GM18858 (cell line): ENCODE measurements at regions not wholly inside any gene's neighbourhood (a gene's known extent, or its start where the extent isn't known, plus 50 kb on each side); places are given as distances from the start of the nearest gene placed in this dataset.
"Not testable (repeated sequence)": the region's sequence is repeated elsewhere in the genome, so short reads cannot be mapped to it uniquely, and the experiment has no call there.

ENCODE experiments used
- ATAC-seq: cut with Tn5 transposase; IDR thresholded peaks from one replicate; pipeline ENCODE4 v1.9.1; 2021; ENCODE audit not compliant: unreplicated experiment

DNA sequence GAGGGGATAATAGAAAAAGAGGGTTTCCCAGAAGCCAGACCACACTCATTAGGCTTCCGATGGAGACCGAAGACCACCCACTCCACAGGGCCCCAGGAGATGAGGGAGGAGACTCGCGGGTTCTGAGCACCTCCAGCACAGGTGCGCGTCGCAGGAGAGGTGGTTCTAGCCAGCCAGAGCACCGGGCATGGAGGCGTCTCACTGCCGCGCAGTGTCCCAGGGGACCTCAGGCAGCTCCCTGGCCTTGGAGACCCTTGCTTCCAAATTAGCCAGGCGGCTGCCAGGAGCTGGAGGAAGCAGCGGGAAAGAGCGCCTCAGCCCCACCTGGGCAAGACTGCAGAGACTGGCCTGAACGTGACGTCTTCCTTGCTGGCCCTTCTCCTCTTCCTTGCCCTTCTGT is 115.4 kb upstream of the FBXL7 start:
- no peak for ATAC-seq

DNA sequence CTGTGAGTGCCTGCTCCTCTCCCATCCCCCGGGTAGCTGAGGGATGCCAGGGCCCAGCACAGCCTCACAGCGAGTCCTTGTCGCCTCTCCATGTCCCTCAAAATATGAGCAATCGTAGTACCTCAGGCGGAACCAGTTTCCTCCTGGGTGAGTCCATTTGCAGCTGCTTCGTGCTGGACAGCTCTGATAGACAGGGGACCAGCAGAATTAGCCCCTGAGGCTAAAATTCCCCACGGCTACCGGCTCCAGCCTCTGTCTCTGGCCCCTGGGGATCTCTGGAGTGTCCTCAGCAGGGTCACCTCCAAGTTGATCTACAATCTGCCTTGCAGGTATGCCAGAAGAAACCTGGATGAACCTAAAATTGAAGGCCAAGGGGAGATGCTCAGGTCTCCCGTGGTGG is 115.8 kb upstream of the FBXL7 start:
- no peak for ATAC-seq

DNA sequence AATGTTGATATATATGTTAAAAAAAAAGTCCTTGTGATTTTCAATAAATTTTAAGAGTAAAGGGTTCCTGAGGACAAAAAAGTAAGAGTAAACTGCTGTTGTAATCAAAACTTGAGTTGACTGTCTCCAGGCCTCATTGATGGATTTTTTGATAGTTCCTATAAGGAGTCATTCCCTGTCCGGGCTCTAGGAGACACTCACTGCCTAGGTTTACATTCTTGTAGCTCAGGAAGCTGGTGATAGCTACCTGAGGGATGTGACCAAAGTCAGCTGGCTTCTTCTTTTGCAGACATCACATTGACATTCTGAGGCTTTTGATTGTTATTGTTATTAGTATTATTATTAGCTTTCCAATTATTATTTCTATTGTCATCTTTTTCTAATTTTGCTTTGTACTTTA is 116.5 kb upstream of the FBXL7 start:
- ATAC-seq, result no peak

DNA sequence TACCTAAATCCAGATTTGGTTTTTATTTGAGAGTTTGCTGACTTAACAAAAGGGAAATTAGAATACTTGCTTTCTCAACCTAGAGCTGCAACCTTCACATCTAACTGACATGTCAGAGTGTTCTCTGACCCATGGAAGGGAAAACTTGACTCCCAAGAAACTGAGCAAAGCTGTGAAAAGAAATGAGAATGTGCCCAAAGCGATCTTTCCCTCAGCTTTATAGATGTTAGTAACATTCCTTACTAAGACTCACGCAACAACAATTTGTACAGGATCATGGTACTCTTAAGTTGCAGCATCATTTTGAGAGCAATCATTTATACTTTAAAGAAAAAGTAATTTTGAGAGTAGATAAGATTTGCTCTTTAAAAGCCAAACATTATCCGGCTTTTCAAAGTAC is 117.0 kb upstream of the FBXL7 start:
- ATAC-seq, result no peak

DNA sequence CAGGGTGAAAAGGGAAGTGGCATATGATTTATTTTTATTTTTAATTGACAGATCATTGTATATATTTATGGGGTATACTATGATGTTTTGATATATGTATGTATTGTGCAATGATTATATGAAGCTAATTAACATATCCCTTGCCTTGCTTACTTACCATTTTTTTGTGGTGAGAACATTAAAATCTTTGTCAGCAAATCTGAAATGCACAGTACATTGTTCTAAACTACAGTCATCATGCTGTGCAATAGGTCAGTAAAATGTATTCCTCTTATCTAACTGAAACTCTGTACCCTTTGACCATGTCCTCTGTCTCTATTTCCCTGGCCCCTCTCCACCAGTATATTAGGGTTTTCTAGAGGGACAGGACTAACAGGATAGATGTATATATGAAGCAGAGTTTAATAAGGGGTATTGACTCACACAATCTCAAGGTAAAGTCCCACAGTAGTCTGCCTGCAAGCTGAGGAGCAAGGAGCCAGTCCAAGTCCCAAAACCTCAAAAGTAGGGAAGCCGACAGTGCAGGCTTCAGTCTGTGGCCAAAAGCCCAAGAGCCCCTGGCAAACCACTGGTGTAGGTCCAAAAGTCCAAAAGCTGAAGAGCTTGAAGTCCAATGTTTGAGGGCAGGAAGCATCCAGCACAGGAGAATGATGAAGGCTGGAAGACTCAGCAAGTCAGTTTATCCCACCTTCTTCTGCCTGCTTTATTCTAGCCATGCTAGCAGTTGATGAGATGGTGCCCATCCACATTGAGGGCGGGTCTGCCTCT is 122.2 kb upstream of the FBXL7 start:
- no peak for ATAC-seq

DNA sequence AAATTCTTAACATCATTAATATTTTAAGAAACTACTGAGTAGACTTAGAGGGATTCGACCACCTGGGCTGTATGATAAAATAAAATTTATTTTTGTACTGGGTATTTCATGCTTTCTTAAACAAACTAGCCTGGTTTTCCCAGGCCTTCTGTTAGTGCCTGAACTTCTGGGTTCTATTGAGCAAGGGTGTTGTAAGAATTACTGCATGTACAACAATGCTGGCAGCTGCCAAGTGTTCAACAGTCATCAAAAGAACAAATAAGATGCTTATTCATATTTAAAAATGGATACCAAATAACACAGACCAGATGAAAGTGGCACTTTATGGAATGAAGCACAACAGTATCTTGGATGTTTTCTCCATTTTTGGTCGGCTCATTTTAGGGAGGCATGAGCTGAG is 123.2 kb upstream of the FBXL7 start:
- no peak for ATAC-seq

DNA sequence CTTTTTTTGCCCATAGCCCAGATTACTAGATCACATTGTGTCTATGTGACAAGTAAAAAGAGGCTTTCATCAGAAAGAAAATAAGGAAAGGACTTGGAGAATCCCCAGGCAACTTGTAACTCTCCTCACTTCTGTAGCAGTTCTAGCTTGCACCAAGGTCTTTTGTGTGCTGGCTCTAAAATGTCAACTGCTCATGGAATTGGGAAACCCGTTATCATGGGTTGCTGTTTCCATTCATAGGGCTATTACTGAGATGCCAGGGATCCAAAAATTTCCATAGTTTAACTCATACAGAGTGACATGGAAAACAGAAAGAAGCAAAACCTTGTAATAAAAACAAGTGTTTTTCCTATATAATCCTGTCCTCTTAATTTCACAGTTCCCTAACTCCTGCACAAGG is 123.9 kb upstream of the FBXL7 start:
- no peak for ATAC-seq

DNA sequence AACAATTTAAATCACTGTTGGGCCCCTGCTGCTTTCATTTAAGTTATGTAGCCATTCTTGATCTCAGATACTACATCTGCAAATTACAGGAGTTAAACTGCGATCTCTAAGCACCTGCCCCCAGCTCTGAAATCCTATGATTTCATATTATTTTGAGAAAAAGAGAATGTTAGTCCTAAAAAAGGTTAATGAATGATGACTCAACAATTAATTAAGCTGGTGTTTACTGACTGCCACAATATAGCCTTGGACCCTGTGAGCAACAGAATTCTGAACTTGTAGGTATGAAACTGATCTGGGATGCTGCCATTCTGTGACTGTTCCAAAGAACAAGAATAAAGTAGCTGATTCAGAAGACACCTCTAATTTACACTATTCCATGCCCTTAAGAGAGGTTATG is 124.4 kb upstream of the FBXL7 start:
- ATAC-seq, result no peak

DNA sequence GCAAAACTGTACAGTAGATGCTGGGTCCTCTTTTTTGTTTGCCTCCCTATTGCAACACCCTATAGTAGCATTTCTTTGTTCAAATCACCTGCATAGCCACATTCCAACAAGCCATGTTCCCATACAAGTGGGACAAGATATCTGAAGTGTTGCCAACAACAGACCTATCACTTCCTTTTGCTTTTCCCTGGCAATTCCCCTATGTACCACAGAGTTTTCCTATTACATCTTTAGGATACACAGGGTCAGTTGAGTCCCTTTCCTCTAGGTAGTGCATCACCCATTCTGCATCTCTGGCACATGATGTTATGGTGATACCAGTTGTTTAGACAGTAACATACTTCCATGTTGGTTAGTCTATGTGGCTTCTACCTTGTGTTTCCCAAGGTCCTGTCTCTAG is 125.1 kb upstream of the FBXL7 start:
- ATAC-seq, result no peak

DNA sequence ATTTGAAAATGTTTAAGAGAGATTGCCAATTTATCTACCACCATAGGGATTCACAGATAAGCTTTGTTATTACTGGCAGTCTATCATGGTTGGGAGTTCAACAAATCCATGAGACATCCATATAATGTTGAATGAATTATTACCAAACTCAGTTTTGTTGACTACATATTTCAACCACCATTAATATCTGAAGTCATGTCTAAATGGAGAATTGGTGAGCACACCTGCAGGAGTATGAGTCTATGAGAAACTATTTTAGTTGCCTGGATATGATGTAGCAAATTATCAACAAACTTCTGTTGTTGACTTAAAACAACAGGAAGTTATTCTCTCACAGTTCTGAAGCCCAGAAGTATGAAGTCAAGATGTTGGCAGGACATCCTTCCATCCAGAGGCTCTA is 126.8 kb upstream of the FBXL7 start:
- no peak for ATAC-seq

DNA sequence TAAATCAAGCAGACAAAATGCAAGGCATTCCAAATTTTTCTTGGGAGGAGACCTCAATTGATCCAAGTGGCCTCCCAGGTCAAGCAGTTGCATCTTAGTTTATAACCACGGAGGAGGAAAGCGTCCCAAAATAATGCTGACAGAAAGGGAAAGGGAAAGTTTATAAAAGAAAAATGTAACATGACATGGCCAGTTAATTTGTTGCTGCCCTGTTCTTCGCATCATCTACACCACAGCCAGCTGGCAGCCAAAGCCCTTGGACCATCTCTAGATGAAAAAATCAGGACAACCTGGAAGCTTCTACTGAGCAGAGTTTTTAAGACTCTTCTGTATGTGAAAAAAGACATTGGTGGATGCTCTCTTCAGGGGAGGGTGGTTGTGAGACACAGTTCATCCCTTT is 128.8 kb upstream of the FBXL7 start:
- ATAC-seq, result no peak

DNA sequence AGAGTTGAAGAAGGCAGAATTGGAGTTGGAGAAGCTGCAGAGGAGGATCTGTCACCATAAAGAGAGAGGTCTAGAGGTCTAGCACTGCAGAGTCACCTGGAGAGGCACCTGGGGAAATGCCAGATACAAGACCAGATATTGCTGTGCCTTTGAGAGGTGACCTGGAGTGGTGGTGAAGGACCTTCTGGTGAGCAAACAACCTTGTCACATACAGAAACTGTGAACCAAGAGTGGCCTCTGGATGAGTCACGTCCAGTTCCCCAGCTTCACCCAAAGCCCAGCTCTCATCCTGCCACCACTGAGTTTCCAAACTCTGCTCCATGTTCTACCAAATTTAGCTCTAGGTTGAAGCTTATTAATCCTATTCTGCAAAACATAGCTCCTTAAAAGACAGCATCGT is 131.1 kb upstream of the FBXL7 start:
- no peak for ATAC-seq

DNA sequence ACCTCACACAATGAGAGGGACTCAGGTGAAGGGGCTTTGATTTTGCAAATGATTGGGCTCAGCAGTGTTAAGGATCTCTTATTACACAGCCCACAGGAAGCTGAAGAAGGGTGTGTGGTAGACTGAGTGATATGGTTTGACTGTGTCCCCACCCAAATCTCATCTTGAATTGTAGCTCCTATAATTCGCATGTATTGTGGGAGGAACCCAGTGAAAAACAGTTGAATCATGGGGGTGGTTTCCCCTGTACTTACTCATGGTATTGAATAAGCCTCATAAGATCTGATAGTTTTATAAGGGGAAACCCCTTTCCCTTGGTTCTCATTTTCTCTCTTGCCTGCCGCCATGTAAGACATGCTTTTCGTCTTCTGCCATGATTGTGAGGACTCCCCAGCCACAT is 132.5 kb upstream of the FBXL7 start:
- ATAC-seq, result no peak

DNA sequence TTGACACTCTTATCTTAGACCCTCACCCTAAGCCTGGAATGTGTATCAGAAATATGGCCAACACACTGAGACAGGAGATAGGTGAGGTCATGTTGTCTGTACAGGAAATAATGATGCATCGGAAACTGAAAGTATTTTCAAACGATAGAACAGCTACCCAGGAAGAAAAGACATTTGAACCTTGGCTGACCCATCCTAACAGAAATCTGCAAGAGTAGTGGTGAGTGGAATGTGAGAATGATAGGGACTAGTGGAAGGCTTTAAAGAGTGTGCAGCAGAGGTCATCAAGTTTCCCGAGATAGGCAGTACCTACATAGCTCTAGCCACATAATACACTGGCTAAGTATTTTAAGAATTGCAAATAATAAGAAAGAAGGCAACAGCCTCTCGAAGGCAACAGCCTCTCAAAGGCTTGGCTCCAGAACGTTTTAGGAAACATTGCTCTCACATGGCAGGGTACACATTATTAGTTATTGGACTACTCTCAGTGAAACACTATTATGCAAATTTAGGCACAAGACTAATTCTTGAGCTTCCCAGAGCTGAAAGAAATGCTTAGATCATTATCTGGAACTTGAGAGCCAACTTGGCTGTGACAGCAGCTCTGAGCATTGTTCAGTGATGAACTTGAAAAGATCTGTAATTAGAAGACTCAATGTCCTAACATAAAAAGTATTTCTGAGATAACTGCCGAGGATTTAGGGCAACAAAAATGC is 133.1 kb upstream of the FBXL7 start:
- no peak for ATAC-seq

DNA sequence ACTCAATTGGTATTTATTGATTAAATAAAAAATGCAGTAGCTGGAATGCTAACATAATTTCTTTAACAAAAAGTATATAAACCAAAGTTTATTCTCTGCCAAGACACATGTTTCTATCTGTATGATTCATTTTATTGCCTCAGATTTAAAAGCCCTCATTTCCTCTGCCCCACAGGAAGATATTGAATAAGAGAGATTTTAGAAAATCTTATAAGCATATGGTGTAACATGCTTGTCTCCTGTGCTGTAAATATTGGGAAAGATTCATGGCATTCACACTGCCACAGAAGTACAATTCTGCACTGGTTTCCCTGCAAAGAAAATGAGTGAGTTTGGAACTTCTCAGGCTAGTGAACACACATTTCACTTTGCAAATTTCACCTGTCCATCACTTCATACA is 134.9 kb upstream of the FBXL7 start:
- no peak for ATAC-seq

DNA sequence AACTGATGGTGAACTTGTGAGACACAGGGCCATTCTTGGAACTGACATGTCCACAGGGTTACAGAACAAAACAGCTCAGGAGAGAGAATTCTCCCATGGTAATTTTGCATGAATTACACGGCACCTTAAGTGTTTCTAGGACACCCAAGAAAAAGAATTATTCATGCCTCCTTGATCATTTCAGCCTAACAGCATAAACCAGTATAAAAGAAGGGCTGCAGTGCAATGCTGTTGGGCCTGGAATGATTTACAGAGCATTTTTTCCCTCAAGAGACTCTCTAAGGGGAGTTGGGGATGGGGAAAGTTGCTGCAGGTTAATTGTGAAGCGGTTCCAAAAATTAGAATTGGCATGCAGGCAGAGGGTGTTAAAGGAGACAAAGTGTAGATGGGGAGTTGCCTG is 136.4 kb upstream of the FBXL7 start:
- ATAC-seq, result no peak

DNA sequence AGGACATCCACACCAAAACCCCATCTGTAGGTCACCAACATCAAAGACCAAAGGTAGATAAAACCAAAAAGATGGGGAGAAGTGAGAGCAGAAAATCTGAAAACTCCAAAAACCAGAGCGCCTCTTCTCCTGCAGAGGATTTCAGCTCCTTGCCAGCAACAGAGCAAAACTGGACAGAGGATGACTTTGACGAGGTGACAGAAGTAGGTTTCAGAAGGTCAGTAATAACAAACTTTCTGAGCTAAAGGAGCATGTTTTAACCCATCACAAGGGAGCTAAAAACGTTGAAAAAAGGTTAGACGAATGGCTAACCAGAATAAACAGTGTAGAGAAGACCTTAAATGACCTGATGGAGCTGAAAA is 142.9 kb upstream of the FBXL7 start:
- not testable (repeated sequence) for ATAC-seq

DNA sequence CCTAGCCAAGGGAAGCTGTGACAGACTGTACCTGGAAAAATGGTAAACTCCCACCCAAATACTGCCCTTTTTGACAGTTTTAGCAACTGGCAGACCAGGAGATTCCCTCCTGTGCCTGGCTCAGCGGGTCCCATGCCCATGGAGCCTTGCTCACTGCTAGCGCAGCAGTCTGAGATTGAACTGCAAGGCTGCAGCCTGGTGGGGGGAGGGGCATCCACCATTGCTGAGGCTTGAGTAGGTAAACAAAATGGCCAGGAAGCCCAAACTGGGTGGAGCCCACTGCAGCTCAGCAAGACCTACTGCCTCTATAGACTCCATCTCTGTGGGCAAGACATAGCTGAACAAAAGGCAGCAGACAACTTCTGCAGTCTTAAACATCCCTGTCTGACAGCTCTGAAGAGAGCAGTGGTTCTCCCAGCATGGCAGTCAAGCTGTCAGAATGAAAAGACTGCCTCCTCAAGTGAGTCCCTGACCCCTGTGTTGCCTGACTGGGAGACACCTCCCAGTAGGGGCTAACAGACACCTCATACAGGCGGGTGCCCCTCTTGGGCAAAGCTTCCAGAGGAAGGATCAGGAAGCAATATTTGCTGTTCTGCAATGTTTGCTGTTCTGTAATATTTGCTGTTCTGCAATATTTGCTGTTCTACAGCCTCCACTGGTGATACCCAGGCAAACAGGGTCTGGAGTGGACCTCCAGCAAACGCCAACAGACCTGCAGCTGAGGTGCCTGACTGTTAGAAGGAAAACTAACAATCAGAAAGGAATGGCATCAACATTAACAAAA is 143.5 kb upstream of the FBXL7 start:
- not testable (repeated sequence) for ATAC-seq

DNA sequence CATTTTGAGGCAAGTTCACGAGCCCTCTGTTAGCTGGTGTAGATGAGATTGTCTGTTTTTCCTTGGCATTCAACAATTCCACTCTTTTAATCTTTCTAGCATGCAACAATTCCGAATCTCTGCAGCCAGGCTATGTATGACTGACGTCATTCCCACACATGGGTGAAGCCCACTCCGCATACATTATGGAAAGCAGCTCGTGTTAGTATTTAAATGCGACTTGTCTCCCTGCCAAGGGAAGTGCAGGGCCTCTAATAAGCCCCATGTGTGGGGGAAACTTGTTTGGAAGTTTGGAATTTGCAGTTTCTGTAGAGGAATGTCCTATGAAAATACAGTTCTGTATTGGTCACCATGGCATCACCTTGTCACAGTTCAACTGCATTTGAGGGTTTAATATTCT is 146.0 kb upstream of the FBXL7 start:
- no peak for ATAC-seq

DNA sequence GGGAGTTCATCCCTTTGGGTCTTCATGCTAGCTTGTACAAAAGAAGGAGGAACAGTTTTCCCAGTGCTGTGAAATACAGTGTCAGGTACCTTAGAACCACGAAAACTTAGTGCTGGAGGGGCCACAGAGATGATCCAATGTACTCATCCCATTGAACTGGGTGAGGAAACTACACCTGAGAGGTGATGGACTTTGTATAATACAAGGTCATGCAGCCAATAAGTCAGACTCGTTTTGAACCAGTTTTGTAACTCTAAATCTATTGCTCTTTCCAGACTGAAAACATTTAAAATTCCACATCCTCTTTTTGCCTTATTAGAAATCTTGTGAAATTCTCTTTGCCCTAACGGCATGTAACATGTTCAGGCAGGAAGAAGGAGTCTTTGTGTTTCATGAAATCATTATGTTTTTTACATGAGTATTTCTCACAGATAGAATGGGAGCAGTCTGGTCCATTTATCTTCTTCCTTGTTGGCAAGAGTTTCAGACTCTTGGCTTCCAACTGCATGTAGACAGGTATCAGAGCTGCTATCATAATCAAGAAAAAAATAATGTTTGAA is 146.8 kb upstream of the FBXL7 start:
- ATAC-seq, result no peak

DNA sequence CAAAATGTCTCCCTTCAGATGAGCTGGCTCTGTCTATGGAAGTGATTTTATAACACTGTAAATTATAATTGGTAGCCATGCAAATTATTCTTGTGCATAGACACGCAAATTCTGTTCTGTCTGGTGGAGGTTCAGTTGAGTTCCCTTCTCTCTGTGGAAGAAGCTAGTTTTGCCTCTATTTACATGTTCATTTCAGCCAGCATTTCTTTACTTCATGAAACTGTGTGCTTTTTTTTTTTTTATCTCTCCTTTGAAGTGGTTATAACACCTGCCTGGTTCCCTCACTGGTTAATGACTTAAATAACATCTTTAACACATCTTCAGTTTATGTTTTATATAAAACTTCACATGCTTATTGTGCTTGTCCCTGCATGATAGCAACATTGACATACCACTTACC is 149.4 kb upstream of the FBXL7 start:
- no peak for ATAC-seq

DNA sequence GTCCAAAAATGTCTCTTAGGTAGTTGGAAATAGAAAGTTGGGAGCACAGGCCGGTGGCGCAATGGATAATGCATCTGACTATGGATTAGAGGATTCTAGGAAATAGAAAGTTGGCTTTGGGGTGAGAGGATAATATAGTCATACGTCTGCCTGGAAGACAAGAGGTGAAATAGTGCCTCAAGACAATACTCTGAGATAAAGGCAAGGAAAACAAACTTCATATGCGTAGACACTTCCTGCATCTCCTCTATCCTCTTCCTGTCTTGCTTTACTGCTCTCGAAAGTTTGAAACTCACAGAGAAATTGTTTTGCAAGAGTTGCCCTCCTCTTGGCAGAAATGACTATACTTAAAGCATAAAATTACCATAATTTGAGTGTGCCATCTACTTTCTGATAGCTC is 153.2 kb upstream of the FBXL7 start:
- ATAC-seq, result no peak
